ENCODE measurements at regions not wholly inside any gene's neighbourhood (a gene's known extent, or its start where the extent isn't known, plus 50 kb on each side); places are given as distances from the start of the nearest gene placed in this dataset.

DNA sequence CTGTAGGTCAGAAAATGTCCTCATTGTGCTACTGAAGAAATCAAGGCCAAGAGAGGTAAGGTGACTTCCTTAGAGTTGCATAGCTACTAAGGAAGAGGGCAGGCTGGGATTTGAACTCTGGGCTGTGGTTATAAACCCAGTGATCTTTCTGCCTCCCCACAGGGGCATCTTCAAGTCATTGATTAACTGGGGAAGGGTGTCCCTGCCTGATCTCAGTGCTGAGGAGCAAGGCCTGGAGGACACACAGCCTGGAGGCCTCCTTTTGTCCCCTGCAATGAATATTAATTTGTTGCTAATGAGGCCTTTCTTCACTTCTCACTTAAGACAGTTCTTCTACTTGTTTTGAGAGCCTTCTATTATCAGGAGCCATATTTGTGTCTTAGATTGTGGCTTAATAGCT, 83.8 kb downstream of the KATNIP start:
- TF ChIP-seq, protein P1, sequence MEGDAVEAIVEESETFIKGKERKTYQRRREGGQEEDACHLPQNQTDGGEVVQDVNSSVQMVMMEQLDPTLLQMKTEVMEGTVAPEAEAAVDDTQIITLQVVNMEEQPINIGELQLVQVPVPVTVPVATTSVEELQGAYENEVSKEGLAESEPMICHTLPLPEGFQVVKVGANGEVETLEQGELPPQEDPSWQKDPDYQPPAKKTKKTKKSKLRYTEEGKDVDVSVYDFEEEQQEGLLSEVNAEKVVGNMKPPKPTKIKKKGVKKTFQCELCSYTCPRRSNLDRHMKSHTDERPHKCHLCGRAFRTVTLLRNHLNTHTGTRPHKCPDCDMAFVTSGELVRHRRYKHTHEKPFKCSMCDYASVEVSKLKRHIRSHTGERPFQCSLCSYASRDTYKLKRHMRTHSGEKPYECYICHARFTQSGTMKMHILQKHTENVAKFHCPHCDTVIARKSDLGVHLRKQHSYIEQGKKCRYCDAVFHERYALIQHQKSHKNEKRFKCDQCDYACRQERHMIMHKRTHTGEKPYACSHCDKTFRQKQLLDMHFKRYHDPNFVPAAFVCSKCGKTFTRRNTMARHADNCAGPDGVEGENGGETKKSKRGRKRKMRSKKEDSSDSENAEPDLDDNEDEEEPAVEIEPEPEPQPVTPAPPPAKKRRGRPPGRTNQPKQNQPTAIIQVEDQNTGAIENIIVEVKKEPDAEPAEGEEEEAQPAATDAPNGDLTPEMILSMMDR (IDR thresholded peaks at IDR 0.05) = no peak
- H3K27me3 ChIP-seq (ENCODE audit: low read depth) = no peaks in the 10 kb centered on the region
- H3K9me3 ChIP-seq = no peaks in the 10 kb centered on the region
- DNase-seq = no peak
- ATAC-seq = no peak
- H3K4me1 ChIP-seq = no peaks in the 10 kb centered on the region
- no peak overlapping the region for H3K4me3 ChIP-seq
- H3K36me3 ChIP-seq = peaks cover 24% of the 10 kb centered on the region
- H3K27ac ChIP-seq = no peak overlapping the region
- intact Hi-C loops (cut with DNase I) = no loop called here

DNA sequence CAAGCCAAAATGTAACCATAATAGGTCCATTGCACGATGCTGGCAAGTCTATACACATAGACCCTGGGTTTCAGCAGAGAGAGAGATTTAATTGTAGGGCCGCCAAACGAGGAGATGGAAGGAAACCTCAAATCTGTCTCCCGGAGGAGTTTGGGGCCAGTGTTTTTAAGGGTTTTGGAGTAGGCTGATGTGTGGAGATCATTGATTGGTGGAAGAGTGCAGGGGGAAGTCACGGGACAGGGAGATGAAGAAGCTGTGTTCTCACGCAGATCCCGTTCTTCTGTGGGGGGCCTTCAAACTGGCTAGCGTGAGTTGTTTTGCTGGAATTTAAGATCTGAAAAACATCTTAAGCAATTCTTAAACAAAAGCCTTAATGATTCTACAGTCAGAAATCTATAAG, 84.8 kb downstream of the KATNIP start:
- TF ChIP-seq, protein P1 (IDR thresholded peaks at IDR 0.05) = no peak
- Histone ChIP-seq H3K27me3 (ENCODE audit: low read depth) (no peaks in the 10 kb centered on the region), H3K4me3 (no peak overlapping the region), H3K4me1 (no peaks in the 10 kb centered on the region), H3K9me3 (no peaks in the 10 kb centered on the region), H3K27ac (no peak overlapping the region), H3K36me3 (peaks cover 28% of the 10 kb centered on the region)
- no peak for ATAC-seq
- intact Hi-C loops (cut with DNase I) = no loop called here
- DNase-seq = no peak

DNA sequence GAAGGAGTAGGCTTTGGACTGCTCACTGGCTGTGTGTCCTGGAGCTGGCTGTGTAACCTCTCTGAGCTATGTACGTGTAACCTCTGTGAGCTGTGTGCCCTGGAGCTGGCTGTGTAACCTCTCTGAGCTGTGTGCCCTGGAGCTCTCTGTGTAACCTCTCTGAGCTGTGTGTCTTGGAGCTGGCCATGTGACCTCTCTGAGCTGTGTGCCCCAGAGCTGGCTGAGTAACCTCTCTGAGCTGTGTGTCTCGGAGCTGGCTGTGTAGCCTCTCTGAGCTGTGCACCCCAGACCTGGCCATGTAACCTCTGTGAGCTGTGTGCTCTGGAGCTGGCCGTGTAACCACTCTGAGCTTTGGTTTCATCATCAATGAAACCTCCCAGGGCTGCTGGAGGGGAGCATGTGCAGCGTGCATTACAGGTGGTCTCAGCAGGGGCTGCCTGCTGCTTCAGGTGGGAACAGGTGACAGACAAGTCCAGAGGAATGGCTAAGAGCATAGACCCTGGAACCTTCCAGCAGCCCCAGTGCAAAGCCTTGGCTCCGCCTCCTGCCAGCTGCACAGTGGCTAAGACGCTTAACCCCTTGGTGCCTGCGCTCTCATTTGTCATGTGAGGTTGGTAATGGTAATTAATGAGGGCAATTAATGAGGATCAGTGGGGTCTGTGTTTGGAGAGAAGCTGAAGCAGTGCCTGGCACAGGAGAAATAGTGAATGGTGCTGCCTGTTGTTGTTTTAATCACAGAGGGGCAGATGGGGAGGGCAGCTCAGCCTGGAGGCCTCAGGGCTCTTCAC, 86.7 kb downstream of the KATNIP start:
- no peaks in the 10 kb centered on the region for H3K4me1 ChIP-seq
- DNase-seq (no peak), ATAC-seq (no peak)
- H3K36me3 ChIP-seq = peaks cover 17% of the 10 kb centered on the region
- TF ChIP-seq, protein P1 (IDR thresholded peaks at IDR 0.05) = no peak
- H3K27me3 ChIP-seq (ENCODE audit: low read depth) = no peaks in the 10 kb centered on the region
- H3K9me3 ChIP-seq = no peaks in the 10 kb centered on the region
- H3K27ac ChIP-seq = no peak overlapping the region
- intact Hi-C loops (cut with DNase I) = no loop called here
- H3K4me3 ChIP-seq = no peak overlapping the region

DNA sequence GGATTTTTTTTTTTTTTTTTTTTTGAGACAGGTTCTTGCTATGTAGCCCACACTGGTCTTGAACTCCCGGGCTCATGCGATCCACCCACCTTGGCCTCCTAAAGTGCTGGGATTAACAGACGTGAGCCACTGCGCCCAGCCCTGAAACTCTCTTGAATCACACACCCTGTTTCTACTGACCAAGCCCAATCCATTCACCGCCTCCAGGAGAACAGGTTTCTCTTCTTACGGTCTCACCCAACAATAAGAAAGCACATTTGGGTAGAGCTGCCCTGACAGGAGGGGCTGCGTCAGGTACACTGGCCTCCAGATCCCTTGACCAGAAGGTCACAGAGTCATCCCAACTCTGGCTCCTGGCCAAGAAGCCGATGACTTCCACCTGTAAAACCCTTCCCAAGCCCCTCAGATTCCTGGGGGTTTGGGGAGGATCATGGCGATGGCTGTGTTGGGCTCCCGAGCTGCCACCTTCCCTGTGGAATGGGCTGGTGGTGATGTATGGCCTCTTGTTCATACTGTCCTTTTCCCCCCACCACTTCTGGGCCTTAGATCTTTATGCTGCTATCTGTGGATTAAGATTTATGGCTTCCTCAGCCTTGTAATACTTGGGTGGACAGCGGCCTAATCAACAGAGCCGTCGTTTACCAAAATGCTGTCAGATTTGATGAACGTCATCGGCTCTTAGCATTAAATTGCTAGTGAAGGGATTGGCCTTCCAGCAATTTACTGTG, 89.1 kb downstream of the KATNIP start:
- Histone ChIP-seq H3K4me3 (no peak overlapping the region), H3K27ac (no peak overlapping the region), H3K27me3 (ENCODE audit: low read depth) (no peaks in the 10 kb centered on the region), H3K4me1 (no peaks in the 10 kb centered on the region), H3K36me3 (peaks cover 10% of the 10 kb centered on the region), H3K9me3 (no peaks in the 10 kb centered on the region)
- DNase-seq (no peak), ATAC-seq (no peak)
- TF ChIP-seq, protein P1 (IDR thresholded peaks at IDR 0.05) = no peak
- intact Hi-C loops (cut with DNase I) = no loop called here

DNA sequence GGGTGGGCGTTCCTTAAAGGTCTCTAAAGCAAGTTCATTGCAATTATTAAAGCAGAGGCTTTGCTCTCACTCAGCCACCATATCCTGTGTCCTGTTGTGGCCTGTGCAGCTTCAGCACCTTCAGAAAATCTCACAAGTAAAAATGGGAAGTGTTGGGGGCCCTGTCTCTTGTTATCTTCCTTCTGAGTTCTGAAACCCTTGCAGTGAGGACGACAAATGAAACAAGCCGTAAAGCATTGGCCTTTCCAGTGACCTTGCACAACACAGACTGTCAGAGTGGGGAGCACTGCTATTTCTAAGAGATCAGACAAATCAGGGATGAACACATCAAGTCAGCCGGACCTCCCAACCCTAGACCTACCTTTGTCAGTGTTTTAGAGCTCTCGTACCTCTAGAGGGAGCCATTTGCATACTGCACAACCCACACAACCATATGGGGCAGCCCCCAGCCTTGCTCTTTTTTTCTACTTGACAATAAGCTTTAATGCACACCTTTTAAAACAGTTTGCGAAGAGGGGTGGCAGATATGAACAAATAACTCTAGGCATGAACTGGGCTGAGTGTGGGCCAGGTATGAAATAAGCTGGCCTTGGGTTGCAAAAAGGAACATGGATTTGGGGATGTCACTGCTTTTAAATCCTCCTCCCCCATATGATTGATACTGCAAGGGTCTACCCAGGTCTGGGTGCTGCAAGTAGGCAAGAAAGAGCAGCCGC, 89.8 kb downstream of the KATNIP start:
- Histone ChIP-seq H3K4me3 (no peak overlapping the region), H3K36me3 (peaks cover 13% of the 10 kb centered on the region), H3K27me3 (ENCODE audit: low read depth) (no peaks in the 10 kb centered on the region), H3K4me1 (no peaks in the 10 kb centered on the region), H3K27ac (no peak overlapping the region), H3K9me3 (no peaks in the 10 kb centered on the region)
- peak; percentile 50 to 54 for ATAC-seq
- TF ChIP-seq, protein P1 (IDR thresholded peaks at IDR 0.05) = peak; percentile 39
- intact Hi-C loops (cut with DNase I) = no loop called here
- DNase-seq = no peak

Measured in lower lobe of right lung (tissue), 2 donors.